ENCODE measurements at regions not wholly inside any gene's neighbourhood (a gene's known extent, or its start where the extent isn't known, plus 50 kb on each side); places are given as distances from the start of the nearest gene placed in this dataset.

GRCh38 chr12:13784504-13784903 is 196.9 kb downstream of the GRIN2B start:
- TF ChIP-seq CTCF (IDR thresholded peaks at IDR 0.05) (no peak), POLR2A (IDR thresholded peaks at IDR 0.05) (no peak)
